Activated T-helper 2 cell treated with anti-CD3 and anti-CD28 coated beads, Interferon-gamma antibody, Interleukin-2, Interleukin-4, amounts not matched to agents 10 μg/mL and 5 μg/mL and 100 μg/mL, durations not matched to agents 14 hours and 24 hours and 36 hours (primary cell): ENCODE measurements at regions not wholly inside any gene's neighbourhood (a gene's known extent, or its start where the extent isn't known, plus 50 kb on each side); places are given as distances from the start of the nearest gene placed in this dataset.

ENCODE experiments used
- DNase-seq: peaks from one replicate; pipeline ENCODE4 v3.0.0; 2021; ENCODE audit warnings: low spot score
- H3K27ac Mint-ChIP-seq: one replicate; pipeline ENCODE4 v1.8.0; 2021; ENCODE audit warnings: mixed read lengths
- H3K27me3 Mint-ChIP-seq: one replicate; pipeline ENCODE4 v1.8.0; 2021; ENCODE audit warnings: low read depth, mixed read lengths
- H3K36me3 Mint-ChIP-seq: one replicate; pipeline ENCODE4 v1.8.0; 2021; ENCODE audit warnings: low read depth, mixed read lengths
- H3K4me1 Mint-ChIP-seq: one replicate; pipeline ENCODE4 v1.8.0; 2021; ENCODE audit warnings: low read depth, mixed read lengths
- H3K4me3 Mint-ChIP-seq: one replicate; pipeline ENCODE4 v1.8.0; 2021; ENCODE audit warnings: low read depth, mild to moderate bottlenecking, moderate library complexity, mixed read lengths
- H3K9me3 Mint-ChIP-seq: one replicate; pipeline ENCODE4 v1.8.0; 2021; ENCODE audit warnings: mixed read lengths
- intact Hi-C: fragments of 100-400 bp; cut with micrococcal nuclease; formaldehyde crosslinking; loops from one replicate; pipeline ENCODE4 v1.15.1; 2023

GRCh38 chr20:55070001-55070400 is 594.6 kb downstream of the DOK5 start:
- H3K36me3 Mint-ChIP-seq, result no peaks in the 10 kb centered on the region
- H3K4me1 Mint-ChIP-seq, result no peaks in the 10 kb centered on the region
- no peaks in the 10 kb centered on the region for H3K27me3 Mint-ChIP-seq
- no peak for DNase-seq
- H3K9me3 Mint-ChIP-seq, result peaks cover 40% of the 10 kb centered on the region
- H3K27ac Mint-ChIP-seq, result no peak overlapping the region
- intact Hi-C loops, result no loop called here
- H3K4me3 Mint-ChIP-seq, result no peak overlapping the region

- Mint-ChIP-seq H3K4me1 (no peaks in the 10 kb centered on the region), H3K27ac (no peak overlapping the region), H3K36me3 (no peaks in the 10 kb centered on the region), H3K27me3 (no peaks in the 10 kb centered on the region), H3K9me3 (peaks cover 43% of the 10 kb centered on the region), H3K4me3 (no peak overlapping the region)
- intact Hi-C loops, result no loop called here
- DNase-seq, result no peak
Measured at GRCh38 chr20:55067158-55067825, 591.9 kb downstream of the DOK5 start.

GRCh38 chr20:55058938-55059337 is 583.5 kb downstream of the DOK5 start:
- Mint-ChIP-seq H3K4me1 (no peaks in the 10 kb centered on the region), H3K27me3 (no peaks in the 10 kb centered on the region), H3K4me3 (no peak overlapping the region), H3K27ac (no peak overlapping the region), H3K9me3 (peaks cover 28% of the 10 kb centered on the region), H3K36me3 (no peaks in the 10 kb centered on the region)
- DNase-seq, result no peak
- intact Hi-C loops, result no loop called here

- H3K27ac Mint-ChIP-seq, result no peak overlapping the region
- H3K4me1 Mint-ChIP-seq, result no peaks in the 10 kb centered on the region
- no peak for DNase-seq
- H3K36me3 Mint-ChIP-seq, result no peaks in the 10 kb centered on the region
- H3K4me3 Mint-ChIP-seq, result no peak overlapping the region
- H3K9me3 Mint-ChIP-seq, result peaks cover 23% of the 10 kb centered on the region
- H3K27me3 Mint-ChIP-seq, result no peaks in the 10 kb centered on the region
- intact Hi-C loops, result no loop called here
Measured at GRCh38 chr20:55057779-55058415, 582.5 kb downstream of the DOK5 start.

GRCh38 chr20:55054453-55054852 is 579.1 kb downstream of the DOK5 start:
- no peaks in the 10 kb centered on the region for H3K27me3 Mint-ChIP-seq
- H3K36me3 Mint-ChIP-seq, result no peaks in the 10 kb centered on the region
- no peak overlapping the region for H3K4me3 Mint-ChIP-seq
- H3K27ac Mint-ChIP-seq, result no peak overlapping the region
- H3K4me1 Mint-ChIP-seq, result no peaks in the 10 kb centered on the region
- intact Hi-C loops, result no loop called here
- H3K9me3 Mint-ChIP-seq, result peaks cover 24% of the 10 kb centered on the region
- no peak for DNase-seq

GRCh38 chr20:55053389-55053788 is 578.0 kb downstream of the DOK5 start:
- Mint-ChIP-seq H3K36me3 (no peaks in the 10 kb centered on the region), H3K4me3 (no peak overlapping the region), H3K4me1 (no peaks in the 10 kb centered on the region), H3K27me3 (no peaks in the 10 kb centered on the region), H3K9me3 (peaks cover 18% of the 10 kb centered on the region), H3K27ac (no peak overlapping the region)
- DNase-seq, result no peak
- intact Hi-C loops, result no loop called here

GRCh38 chr20:55052459-55052858 is 577.1 kb downstream of the DOK5 start:
- no peaks in the 10 kb centered on the region for H3K27me3 Mint-ChIP-seq

GRCh38 chr20:55038684-55039083 is 563.3 kb downstream of the DOK5 start:
- intact Hi-C loops, result no loop called here

More at GRCh38 chr20:55052459-55052858, 577.1 kb downstream of the DOK5 start:
- Mint-ChIP-seq H3K36me3 (no peaks in the 10 kb centered on the region), H3K4me3 (no peak overlapping the region), H3K9me3 (peaks cover 18% of the 10 kb centered on the region), H3K27ac (no peak overlapping the region), H3K4me1 (no peaks in the 10 kb centered on the region)
- no peak for DNase-seq
- intact Hi-C loops, result no loop called here

GRCh38 chr20:55031971-55032370 is 556.6 kb downstream of the DOK5 start:
- DNase-seq, result no peak
- Mint-ChIP-seq H3K27me3 (no peaks in the 10 kb centered on the region), H3K27ac (no peak overlapping the region), H3K4me1 (no peaks in the 10 kb centered on the region), H3K9me3 (peaks cover 42% of the 10 kb centered on the region), H3K4me3 (no peak overlapping the region), H3K36me3 (no peaks in the 10 kb centered on the region)
- intact Hi-C loops, result no loop called here

More at GRCh38 chr20:55038684-55039083, 563.3 kb downstream of the DOK5 start:
- Mint-ChIP-seq H3K4me3 (no peak overlapping the region), H3K36me3 (no peaks in the 10 kb centered on the region), H3K27me3 (no peaks in the 10 kb centered on the region), H3K9me3 (peaks cover 33% of the 10 kb centered on the region), H3K27ac (no peak overlapping the region), H3K4me1 (no peaks in the 10 kb centered on the region)
- DNase-seq, result no peak

- intact Hi-C loops, result no loop called here
- Mint-ChIP-seq H3K4me1 (no peaks in the 10 kb centered on the region), H3K36me3 (no peaks in the 10 kb centered on the region), H3K9me3 (peaks cover 15% of the 10 kb centered on the region), H3K27me3 (no peaks in the 10 kb centered on the region), H3K27ac (no peak overlapping the region), H3K4me3 (no peak overlapping the region)
- no peak for DNase-seq
Measured at GRCh38 chr20:55014766-55015165, 539.4 kb downstream of the DOK5 start.

GRCh38 chr20:55010761-55011160 is 535.4 kb downstream of the DOK5 start:
- intact Hi-C loops, result no loop called here

GRCh38 chr20:55009066-55009465 is 533.7 kb downstream of the DOK5 start:
- Mint-ChIP-seq H3K4me3 (no peak overlapping the region), H3K36me3 (no peaks in the 10 kb centered on the region), H3K27me3 (no peaks in the 10 kb centered on the region), H3K9me3 (peaks cover 16% of the 10 kb centered on the region), H3K27ac (no peak overlapping the region), H3K4me1 (no peaks in the 10 kb centered on the region)
- intact Hi-C loops, result no loop called here
- no peak for DNase-seq

More at GRCh38 chr20:55010761-55011160, 535.4 kb downstream of the DOK5 start:
- Mint-ChIP-seq H3K27ac (no peak overlapping the region), H3K4me1 (no peaks in the 10 kb centered on the region), H3K4me3 (no peak overlapping the region), H3K36me3 (no peaks in the 10 kb centered on the region), H3K27me3 (no peaks in the 10 kb centered on the region), H3K9me3 (peaks cover 12% of the 10 kb centered on the region)
- no peak for DNase-seq

- Mint-ChIP-seq H3K36me3 (no peaks in the 10 kb centered on the region), H3K4me1 (no peaks in the 10 kb centered on the region), H3K27ac (no peak overlapping the region), H3K27me3 (no peaks in the 10 kb centered on the region), H3K4me3 (no peak overlapping the region), H3K9me3 (peaks cover 16% of the 10 kb centered on the region)
- intact Hi-C loops, result no loop called here
- DNase-seq, result no peak
Measured at GRCh38 chr20:55004044-55004443, 528.7 kb downstream of the DOK5 start.
